Stimulated activated CD8-positive, alpha-beta memory T cell treated with anti-CD3 and anti-CD28 coated beads, Interleukin-15, amount 100 ng/mL, for 24 hours (primary cell): ENCODE measurements at regions not wholly inside any gene's neighbourhood (a gene's known extent, or its start where the extent isn't known, plus 50 kb on each side); places are given as distances from the start of the nearest gene placed in this dataset.

Experiments used
- DNase-seq: peaks from one replicate; pipeline ENCODE4 v3.0.0-alpha.2; 2020; ENCODE audit warnings: low read depth

- no peak for DNase-seq
These were observed 84.1 kb upstream of the FNDC3A start for GRCh38 chr13:48891586-48891985.

- DNase-seq: no peak
These were observed 83.5 kb upstream of the FNDC3A start for GRCh38 chr13:48892053-48892687.

GRCh38 chr13:48892688-48893075 is 83.0 kb upstream of the FNDC3A start:
- no peak for DNase-seq

DNA sequence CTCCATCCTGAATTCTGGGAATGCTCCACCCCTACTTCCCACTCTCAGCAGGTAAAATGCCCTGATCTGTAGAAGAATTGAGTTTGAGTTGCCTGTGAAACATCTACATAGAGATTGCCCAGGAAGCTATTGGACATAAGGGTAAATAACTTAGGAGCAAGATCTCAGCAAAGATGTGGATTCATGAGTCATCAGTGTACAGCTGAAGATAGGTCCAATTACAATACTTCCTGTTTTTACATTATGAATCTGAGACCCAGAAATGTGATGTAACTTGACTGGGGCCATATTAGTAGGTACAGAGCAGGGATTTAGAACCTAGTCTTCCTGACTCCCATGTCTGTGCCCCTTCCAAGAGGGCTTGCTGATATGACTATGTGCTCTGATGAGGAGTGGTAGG is 79.4 kb upstream of the FNDC3A start:
- DNase-seq: no peak

GRCh38 chr13:48901781-48902180 is 73.9 kb upstream of the FNDC3A start:
- no peak for DNase-seq

DNA sequence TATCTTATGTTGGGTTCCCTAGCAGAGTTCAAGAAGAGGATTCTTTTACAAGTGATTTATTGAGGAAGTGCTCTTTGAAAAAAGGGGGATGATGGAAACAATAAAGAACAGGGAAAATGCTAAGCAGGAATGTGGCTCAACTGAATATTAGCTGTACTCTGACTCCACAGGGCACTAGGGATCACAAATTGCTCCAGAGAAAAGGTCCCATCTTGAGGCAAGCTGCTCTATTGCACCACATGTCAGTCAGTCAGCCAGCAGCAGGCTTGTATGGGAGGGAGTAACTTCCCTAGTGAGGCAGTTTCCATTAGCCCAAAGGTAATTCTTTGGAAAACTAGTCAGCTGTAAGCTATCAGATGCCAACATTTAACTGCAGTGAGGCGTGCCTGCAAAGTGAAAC is 73.3 kb upstream of the FNDC3A start:
- DNase-seq: no peak

DNA sequence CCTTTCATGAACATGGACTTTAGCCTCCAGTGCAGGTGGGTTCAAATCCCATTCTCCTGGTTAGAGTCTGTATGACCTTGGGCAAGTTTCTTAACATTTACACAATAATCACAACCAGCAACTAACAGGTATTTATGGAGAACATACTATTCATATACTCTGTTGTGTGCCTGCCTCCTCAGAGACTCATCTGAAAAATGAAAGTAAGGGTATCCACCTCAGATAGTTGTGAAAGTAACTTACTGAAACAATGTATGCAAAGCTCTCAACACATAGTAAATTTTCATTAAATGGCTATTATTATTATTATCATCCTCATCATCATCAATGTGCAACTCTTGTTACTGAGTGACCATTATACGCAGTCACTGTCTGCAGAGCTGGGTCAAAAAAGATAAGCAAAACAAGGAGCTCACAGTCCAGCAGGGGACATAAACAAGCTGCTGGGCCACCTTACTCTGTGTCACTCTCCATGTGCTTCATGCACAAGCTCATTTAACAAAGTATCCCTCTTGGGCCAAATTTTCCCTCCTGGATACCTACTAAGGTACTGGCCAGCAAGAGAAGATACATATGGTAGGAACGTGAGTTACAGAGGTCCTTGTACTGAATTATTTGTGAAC is 70.9 kb upstream of the FNDC3A start:
- no peak for DNase-seq

GRCh38 chr13:48906200-48906599 is 69.5 kb upstream of the FNDC3A start:
- no peak for DNase-seq

DNA sequence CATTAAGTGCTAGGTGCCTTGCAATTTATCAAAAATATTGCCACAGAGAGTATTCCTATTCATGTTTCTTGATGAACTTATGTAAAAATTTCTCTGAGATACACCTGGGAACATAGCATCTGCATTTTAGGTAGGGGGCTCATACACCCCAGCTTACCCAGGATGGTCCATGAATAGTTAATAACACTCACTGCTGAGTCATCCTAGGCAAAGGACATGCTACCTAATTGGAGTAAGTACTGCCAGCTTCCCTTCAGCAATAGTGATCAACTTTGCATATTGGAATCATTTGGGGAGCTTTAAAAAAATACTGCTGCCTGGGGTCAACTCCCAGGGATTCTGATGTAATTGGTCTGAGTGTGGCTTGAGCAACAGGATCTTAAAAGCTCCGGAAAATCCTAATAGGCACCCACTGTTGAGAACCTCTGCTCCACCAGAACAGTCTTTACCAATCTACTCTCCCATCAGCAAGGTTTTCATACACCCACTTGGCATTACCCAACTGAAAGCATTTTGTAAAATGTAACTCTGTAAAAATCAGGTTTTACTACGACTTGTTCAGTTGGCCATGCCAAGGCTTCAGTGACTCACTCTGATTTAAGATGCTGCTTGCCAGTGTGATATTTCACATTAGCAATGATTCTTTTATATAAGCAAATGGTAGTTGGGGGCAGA is 67.2 kb upstream of the FNDC3A start:
- no peak for DNase-seq

DNA sequence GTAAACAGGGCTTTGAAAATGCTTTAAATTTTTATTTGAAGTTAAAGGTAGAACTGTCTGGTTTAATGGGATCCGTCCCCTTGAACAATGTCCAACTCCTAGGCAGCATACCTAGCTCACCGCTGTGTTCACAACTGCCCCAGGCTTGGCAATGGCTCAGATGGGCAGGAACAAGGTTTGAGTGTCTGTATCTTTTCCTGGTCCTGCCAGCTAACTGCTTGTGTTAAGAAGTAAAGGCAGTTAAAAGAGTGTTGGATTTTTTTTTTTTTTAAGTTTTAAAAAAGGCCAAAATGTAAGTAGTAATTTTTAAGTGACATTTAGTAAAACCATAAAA is 66.7 kb upstream of the FNDC3A start:
- no peak for DNase-seq

- DNase-seq: no peak
These were observed 65.0 kb upstream of the FNDC3A start for GRCh38 chr13:48910686-48911085.

GRCh38 chr13:48919751-48920150 is 56.0 kb upstream of the FNDC3A start:
- DNase-seq: no peak

DNA sequence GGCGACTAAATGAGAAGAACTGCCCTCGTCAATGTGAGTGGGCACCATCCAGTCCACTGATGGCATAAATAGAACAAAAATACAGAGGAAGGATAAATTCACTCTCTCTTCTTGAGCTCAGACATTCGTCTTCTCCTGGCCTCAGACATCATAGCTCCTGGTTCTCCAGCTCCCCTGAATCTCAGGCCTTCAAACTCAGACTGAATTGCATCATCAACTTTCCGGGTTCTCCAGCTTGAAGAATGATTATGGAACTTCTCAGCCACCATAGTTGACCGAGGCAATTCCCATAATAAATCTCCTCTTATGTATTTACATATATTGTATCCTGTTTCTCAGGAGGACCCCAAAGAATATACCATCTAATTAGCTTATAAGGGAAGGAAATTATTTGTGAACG is 55.0 kb upstream of the FNDC3A start:
- DNase-seq: no peak

DNA sequence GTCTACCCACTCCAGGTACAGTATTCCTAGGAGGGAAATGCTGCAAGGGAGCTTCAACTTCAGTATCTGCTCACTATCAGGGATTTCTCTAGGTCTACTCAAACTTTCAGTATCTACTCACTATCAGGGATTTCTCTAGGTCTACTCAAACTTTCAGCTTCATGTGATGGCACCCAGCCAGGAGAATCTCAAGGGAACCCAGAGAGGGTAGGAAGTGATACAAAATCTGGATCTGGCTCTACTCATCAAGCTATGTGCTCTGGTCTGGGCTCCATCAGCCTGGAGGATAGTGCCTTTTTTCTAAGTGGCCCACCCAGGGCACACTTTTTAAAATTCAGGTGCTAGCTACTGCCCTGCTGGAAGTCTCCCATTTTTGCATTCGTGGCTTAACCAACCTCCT is 52.3 kb upstream of the FNDC3A start:
- no peak for DNase-seq

DNA sequence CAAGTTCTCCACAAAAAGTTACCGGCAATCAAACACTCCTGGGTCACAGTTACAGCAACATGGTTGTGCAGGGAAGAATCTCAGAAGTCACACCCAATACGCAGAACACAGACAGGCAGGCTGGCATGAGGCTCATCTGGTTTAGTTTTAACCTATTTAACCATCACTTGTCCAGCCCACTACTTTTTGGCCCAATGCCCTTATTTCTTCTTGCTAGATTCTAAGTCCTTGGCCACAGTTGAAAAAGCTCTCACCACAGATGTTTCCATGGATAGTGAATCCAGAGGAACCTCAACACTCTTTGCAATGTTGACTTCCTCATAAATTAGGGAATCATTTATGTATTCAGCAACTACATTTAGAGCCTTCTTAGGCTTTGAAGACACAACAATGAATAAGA is 50.7 kb upstream of the FNDC3A start:
- DNase-seq: no peak
